ENCODE measurements at regions not wholly inside any gene's neighbourhood (a gene's known extent, or its start where the extent isn't known, plus 50 kb on each side); places are given as distances from the start of the nearest gene placed in this dataset.

DNA sequence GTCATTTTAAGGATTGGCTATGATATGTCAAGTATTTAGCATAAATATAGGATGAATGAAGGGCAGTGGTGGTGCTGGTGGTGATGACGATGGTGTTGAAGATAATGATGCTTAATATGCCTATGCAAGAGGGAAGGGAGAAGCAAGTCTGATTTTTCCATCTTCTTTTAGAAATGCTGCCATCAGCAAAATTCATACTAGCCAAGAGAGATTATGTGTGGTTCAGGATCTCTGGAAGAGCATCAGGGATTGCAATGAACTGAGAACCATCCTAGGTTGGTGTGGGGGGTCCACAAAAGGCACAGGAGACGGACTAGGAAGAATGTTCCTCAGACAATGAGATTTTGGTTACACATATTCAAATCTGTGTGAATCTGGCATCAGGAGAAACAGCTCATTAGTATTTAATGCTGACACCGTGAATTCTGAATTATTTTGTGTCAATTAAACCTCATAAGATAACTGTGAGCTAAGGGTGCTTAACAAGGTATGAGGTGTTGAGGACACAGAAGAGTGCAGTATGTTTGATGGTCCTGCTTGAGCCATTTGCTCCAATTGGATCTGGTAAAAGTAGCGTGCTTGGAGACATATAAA lies 1120.8 kb upstream of the GOT2 start:
- no peaks in the 10 kb centered on the region for H3K27me3 ChIP-seq (ENCODE audit: control insufficient read depth, low read length)
- H3K79me2 ChIP-seq (ENCODE audit: control insufficient read depth, low read length): no peaks in the 10 kb centered on the region
- H3K4me2 ChIP-seq (ENCODE audit: low read length): no peak overlapping the region
- no peaks in the 10 kb centered on the region for H3K9me2 ChIP-seq (replicated peaks; ENCODE audit: control insufficient read depth, low read length)
- H3K9me3 ChIP-seq (ENCODE audit: control insufficient read depth, insufficient read depth, low read length): no peaks in the 10 kb centered on the region
- H3K4me3 ChIP-seq (ENCODE audit: low read length): no peak overlapping the region
- H3F3A ChIP-seq (ENCODE audit: control insufficient read depth, insufficient read depth): no peaks in the 10 kb centered on the region
- H3K36me3 ChIP-seq (ENCODE audit: control insufficient read depth, low read length): no peaks in the 10 kb centered on the region
- H4K20me1 ChIP-seq (ENCODE audit: control insufficient read depth, insufficient read depth, low read depth, low read length): no peaks in the 10 kb centered on the region
- no peak overlapping the region for H3K27ac ChIP-seq (ENCODE audit: low read depth, low read length)
- TF ChIP-seq, protein P1, sequence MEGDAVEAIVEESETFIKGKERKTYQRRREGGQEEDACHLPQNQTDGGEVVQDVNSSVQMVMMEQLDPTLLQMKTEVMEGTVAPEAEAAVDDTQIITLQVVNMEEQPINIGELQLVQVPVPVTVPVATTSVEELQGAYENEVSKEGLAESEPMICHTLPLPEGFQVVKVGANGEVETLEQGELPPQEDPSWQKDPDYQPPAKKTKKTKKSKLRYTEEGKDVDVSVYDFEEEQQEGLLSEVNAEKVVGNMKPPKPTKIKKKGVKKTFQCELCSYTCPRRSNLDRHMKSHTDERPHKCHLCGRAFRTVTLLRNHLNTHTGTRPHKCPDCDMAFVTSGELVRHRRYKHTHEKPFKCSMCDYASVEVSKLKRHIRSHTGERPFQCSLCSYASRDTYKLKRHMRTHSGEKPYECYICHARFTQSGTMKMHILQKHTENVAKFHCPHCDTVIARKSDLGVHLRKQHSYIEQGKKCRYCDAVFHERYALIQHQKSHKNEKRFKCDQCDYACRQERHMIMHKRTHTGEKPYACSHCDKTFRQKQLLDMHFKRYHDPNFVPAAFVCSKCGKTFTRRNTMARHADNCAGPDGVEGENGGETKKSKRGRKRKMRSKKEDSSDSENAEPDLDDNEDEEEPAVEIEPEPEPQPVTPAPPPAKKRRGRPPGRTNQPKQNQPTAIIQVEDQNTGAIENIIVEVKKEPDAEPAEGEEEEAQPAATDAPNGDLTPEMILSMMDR (IDR thresholded peaks at IDR 0.05; ENCODE audit: low read depth, low read length, poor library complexity, severe bottlenecking): no peak
- no peak for TF ChIP-seq EZH2phosphoT487 (IDR thresholded peaks at IDR 0.05; ENCODE audit: borderline replicate concordance, low read length)
- H3K4me1 ChIP-seq (ENCODE audit: control insufficient read depth, low read length): no peaks in the 10 kb centered on the region

DNA sequence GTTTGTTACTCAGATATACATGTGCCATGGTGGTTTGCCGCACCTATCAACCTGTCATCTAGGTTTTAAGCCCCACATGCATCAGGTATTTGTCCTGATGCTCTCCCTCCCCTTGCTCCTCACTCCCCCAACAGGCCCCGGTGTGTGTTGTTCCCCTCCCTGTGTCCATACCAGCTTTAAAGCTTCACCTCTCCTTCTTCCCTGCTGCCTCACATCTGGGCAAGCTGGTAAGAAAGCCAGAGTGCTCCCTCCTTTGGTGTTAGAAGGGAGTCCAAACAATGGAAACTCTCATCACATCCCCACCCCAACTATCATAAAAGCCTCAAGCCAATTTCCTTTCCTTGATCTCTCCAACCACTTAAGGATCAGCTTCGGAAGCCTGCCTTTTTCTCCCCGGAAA lies 1115.6 kb upstream of the GOT2 start:
- Histone ChIP-seq H3K36me3 (ENCODE audit: control insufficient read depth, low read length) (no peaks in the 10 kb centered on the region), H3K9me3 (ENCODE audit: control insufficient read depth, insufficient read depth, low read length) (no peaks in the 10 kb centered on the region)

DNA sequence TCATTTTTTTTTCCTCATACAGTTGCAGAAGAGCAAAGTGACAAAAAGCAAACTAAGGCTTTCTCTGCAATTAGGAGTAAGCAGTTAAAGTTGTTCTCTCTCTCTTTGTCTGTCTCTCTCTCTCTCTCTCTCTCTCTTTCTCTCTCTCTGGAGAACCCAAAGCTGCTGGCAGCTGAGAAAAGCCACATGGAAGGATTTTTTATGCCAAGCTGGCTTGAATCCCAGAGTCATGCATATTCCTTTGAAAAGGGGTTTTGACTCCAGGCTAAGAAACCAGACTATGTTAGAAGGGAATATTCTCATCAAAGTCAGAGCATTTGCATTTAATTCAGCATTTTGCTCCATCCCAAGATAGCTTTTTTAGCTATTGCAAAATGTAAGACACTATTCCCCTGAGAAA lies 1114.2 kb upstream of the GOT2 start:
- no peak overlapping the region for H3K4me3 ChIP-seq (ENCODE audit: low read length)

More for the DNA sequence above, 1115.6 kb upstream of the GOT2 start:
- no peaks in the 10 kb centered on the region for H3F3A ChIP-seq (ENCODE audit: control insufficient read depth, insufficient read depth)
- H3K27ac ChIP-seq (ENCODE audit: low read depth, low read length): no peak overlapping the region
- no peaks in the 10 kb centered on the region for H3K27me3 ChIP-seq (ENCODE audit: control insufficient read depth, low read length)
- H3K4me1 ChIP-seq (ENCODE audit: control insufficient read depth, low read length): no peaks in the 10 kb centered on the region
- H3K4me2 ChIP-seq (ENCODE audit: low read length): no peak overlapping the region
- TF ChIP-seq EZH2phosphoT487 (IDR thresholded peaks at IDR 0.05; ENCODE audit: borderline replicate concordance, low read length): no peak
- TF ChIP-seq, protein P1 (IDR thresholded peaks at IDR 0.05; ENCODE audit: low read depth, low read length, poor library complexity, severe bottlenecking): no peak
- no peaks in the 10 kb centered on the region for H3K9me2 ChIP-seq (replicated peaks; ENCODE audit: control insufficient read depth, low read length)
- H4K20me1 ChIP-seq (ENCODE audit: control insufficient read depth, insufficient read depth, low read depth, low read length): no peaks in the 10 kb centered on the region
- H3K4me3 ChIP-seq (ENCODE audit: low read length): no peak overlapping the region
- no peaks in the 10 kb centered on the region for H3K79me2 ChIP-seq (ENCODE audit: control insufficient read depth, low read length)

More for the DNA sequence above, 1114.2 kb upstream of the GOT2 start:
- H3K4me1 ChIP-seq (ENCODE audit: control insufficient read depth, low read length): no peaks in the 10 kb centered on the region
- no peaks in the 10 kb centered on the region for H3K36me3 ChIP-seq (ENCODE audit: control insufficient read depth, low read length)
- H4K20me1 ChIP-seq (ENCODE audit: control insufficient read depth, insufficient read depth, low read depth, low read length): no peaks in the 10 kb centered on the region
- no peak overlapping the region for H3K27ac ChIP-seq (ENCODE audit: low read depth, low read length)
- H3K79me2 ChIP-seq (ENCODE audit: control insufficient read depth, low read length): no peaks in the 10 kb centered on the region
- no peak overlapping the region for H3K4me2 ChIP-seq (ENCODE audit: low read length)
- no peaks in the 10 kb centered on the region for H3F3A ChIP-seq (ENCODE audit: control insufficient read depth, insufficient read depth)
- H3K9me3 ChIP-seq (ENCODE audit: control insufficient read depth, insufficient read depth, low read length): no peaks in the 10 kb centered on the region
- H3K9me2 ChIP-seq (replicated peaks; ENCODE audit: control insufficient read depth, low read length): no peaks in the 10 kb centered on the region
- TF ChIP-seq, protein P1 (IDR thresholded peaks at IDR 0.05; ENCODE audit: low read depth, low read length, poor library complexity, severe bottlenecking): no peak
- TF ChIP-seq EZH2phosphoT487 (IDR thresholded peaks at IDR 0.05; ENCODE audit: borderline replicate concordance, low read length): no peak
- no peaks in the 10 kb centered on the region for H3K27me3 ChIP-seq (ENCODE audit: control insufficient read depth, low read length)

All from DOHH2 (cell line).